SK-N-SH (cell line): ENCODE measurements at regions not wholly inside any gene's neighbourhood (a gene's known extent, or its start where the extent isn't known, plus 50 kb on each side); places are given as distances from the start of the nearest gene placed in this dataset.
"Not testable (repeated sequence)": the region's sequence is repeated elsewhere in the genome, so short reads cannot be mapped to it uniquely, and the experiment has no call there.

Source experiments
- CTCF ChIA-PET: fragments of 300-600, 350-600 bp; formaldehyde crosslinking; extraction: SDS; loops from one replicate; lab custom pipeline; 2021; lab: Yijun Ruan, JAX
- POLR2A ChIA-PET: fragments of 350-600 bp; sonication (Branson Sonifier 250); formaldehyde crosslinking; extraction: SDS; loops from one replicate; lab custom pipeline; 2020; ENCODE audit warnings: antibody characterized with exemption, inconsistent platforms; lab: Yijun Ruan, JAX
- DNase-seq: peaks from one replicate; pipeline ENCODE4 v3.0.0; 2012
- H2AFZ ChIP-seq: fragments of 200-600 bp; sonication (generic); 2 replicates; pipeline ENCODE4 v1.8.1; 2016; ENCODE audit warnings: antibody characterized with exemption, mild to moderate bottlenecking, low read depth
- H3F3A ChIP-seq: fragments of 200-600 bp; sonication (generic); replicated peaks from 2 replicates; pipeline ENCODE3; 2016; ENCODE audit warnings: antibody characterized with exemption, mild to moderate bottlenecking; ENCODE audit not compliant: insufficient read depth
- H3K27ac ChIP-seq, 2 experiments: fragments of 200-500 bp in 1 of 2; fragments of 200-600 bp in 1 of 2; sonication (Bioruptor generic) in 1 of 2; sonication (generic), shearing (Covaris generic) in 1 of 2; 2 replicates each; pipeline versions ENCODE4 v1.5.1 to v1.6.1; 2014 to 2016; ENCODE audit warnings: low read depth in 2 of 2, inconsistent platforms in 1 of 2, low read length in 1 of 2, mild to moderate bottlenecking in 1 of 2, mixed read lengths in 1 of 2
- H3K27me3 ChIP-seq: fragments of 200-600 bp; sonication (generic), shearing (Covaris generic); 2 replicates; pipeline ENCODE4 v1.6.1; 2016; ENCODE audit warnings: mixed run types; ENCODE audit not compliant: insufficient read depth
- H3K36me3 ChIP-seq, 2 experiments: fragments of 200-500 bp in 1 of 2; fragments of 200-600 bp in 1 of 2; sonication (Bioruptor generic) in 1 of 2; sonication (generic) in 1 of 2; replicated peaks in 1 of 2; 2 replicates each; pipeline versions ENCODE3 to v1.5.1; 2014 to 2016; ENCODE audit warnings: low read length in 1 of 2, mild to moderate bottlenecking in 1 of 2; ENCODE audit not compliant: insufficient read depth in 2 of 2, control insufficient read depth in 1 of 2
- H3K4me1 ChIP-seq, 2 experiments: fragments of 200-500 bp in 1 of 2; fragments of 200-600 bp in 1 of 2; sonication (Bioruptor generic) in 1 of 2; sonication (generic), shearing (Covaris generic) in 1 of 2; 2 replicates each; pipeline versions ENCODE4 v1.5.1 to v1.6.1; 2014 to 2016; ENCODE audit warnings: low read depth in 1 of 2, low read length in 1 of 2, mixed run types in 1 of 2; ENCODE audit not compliant: insufficient read depth in 2 of 2, control insufficient read depth in 1 of 2
- H3K4me2 ChIP-seq: fragments of 200-600 bp; sonication (generic), shearing (Covaris generic); 2 replicates; pipeline ENCODE4 v1.6.1; 2017; ENCODE audit warnings: mixed run types
- H3K4me3 ChIP-seq, 2 experiments: fragments of 200-500 bp in 1 of 2; fragments of 200-600 bp in 1 of 2; sonication (Bioruptor generic) in 1 of 2; sonication (generic), shearing (Covaris generic) in 1 of 2; 2 replicates each; pipeline versions ENCODE4 v1.5.1 to v1.8.1; 2014 to 2016; ENCODE audit warnings: low read depth in 2 of 2, inconsistent platforms in 1 of 2, low read length in 1 of 2, mild to moderate bottlenecking in 1 of 2, mixed read lengths in 1 of 2, moderate library complexity in 1 of 2
- H3K79me2 ChIP-seq: fragments of 200-600 bp; sonication (generic); 2 replicates; pipeline ENCODE4 v1.8.1; 2017; ENCODE audit warnings: mild to moderate bottlenecking; ENCODE audit not compliant: insufficient read depth
- H3K9ac ChIP-seq: fragments of 200-600 bp; sonication (generic); 2 replicates; pipeline ENCODE4 v1.6.1; 2017; ENCODE audit warnings: mixed run types
- H3K9me2 ChIP-seq: fragments of 200-600 bp; sonication (generic); 2 replicates; pipeline ENCODE4 v1.6.1; 2017; ENCODE audit warnings: mixed run types
- H3K9me3 ChIP-seq: fragments of 200-600 bp; sonication (generic); 2 replicates; pipeline ENCODE4 v1.6.1; 2017; ENCODE audit warnings: mixed run types, mild to moderate bottlenecking, moderate library complexity
- H4K20me1 ChIP-seq: fragments of 200-600 bp; sonication (generic); 2 replicates; pipeline ENCODE4 v1.6.1; 2017; ENCODE audit warnings: mild to moderate bottlenecking, mixed run types; ENCODE audit not compliant: insufficient read depth
- EP300 ChIP-seq, 2 experiments: IDR thresholded peaks; 2 replicates each; pipeline versions ENCODE4 v1.4.0 to v1.6.1; 2012; ENCODE audit warnings: borderline replicate concordance in 1 of 2, low read depth in 1 of 2, low read length in 1 of 2
- FOSL2 ChIP-seq: IDR thresholded peaks from 2 replicates; pipeline ENCODE4 v1.4.0; 2012; ENCODE audit warnings: low read depth, mild to moderate bottlenecking, moderate library complexity, borderline replicate concordance
- FOXJ3 ChIP-seq: sonication (generic); formaldehyde crosslinking; IDR thresholded peaks from 2 replicates; pipeline ENCODE4 v1.5.1; 2020; ENCODE audit warnings: mild to moderate bottlenecking, missing genetic modification reagents
- FOXM1 ChIP-seq: IDR thresholded peaks from 2 replicates; pipeline ENCODE4 v1.4.0; 2012; ENCODE audit warnings: low read depth, mild to moderate bottlenecking
- GABPA ChIP-seq: IDR thresholded peaks from 2 replicates; pipeline ENCODE4 v1.4.0; 2012; ENCODE audit warnings: low read depth, mild to moderate bottlenecking
- GATA2 ChIP-seq: sonication (generic); formaldehyde crosslinking; IDR thresholded peaks from 2 replicates; pipeline ENCODE4 v1.5.0; 2020; ENCODE audit warnings: mild to moderate bottlenecking, missing genetic modification reagents
- NFIC ChIP-seq: IDR thresholded peaks from 2 replicates; pipeline ENCODE4 v1.4.0; 2012; ENCODE audit warnings: borderline replicate concordance
- RCOR1 ChIP-seq: fragments of 150-350 bp; IDR thresholded peaks from 2 replicates; pipeline ENCODE4 v1.6.1; 2017; ENCODE audit warnings: antibody characterized with exemption, low read length
- RXRA ChIP-seq: IDR thresholded peaks from 2 replicates; pipeline ENCODE4 v1.4.0; 2012; ENCODE audit warnings: low read depth, mild to moderate bottlenecking, borderline replicate concordance
- SMC3 ChIP-seq: IDR thresholded peaks from 2 replicates; pipeline ENCODE4 v1.6.1; 2012; ENCODE audit warnings: low read depth, low read length, improper control_type of control experiment
- TCF12 ChIP-seq: IDR thresholded peaks from 2 replicates; pipeline ENCODE4 v1.4.0; 2012
- WGBS: methylation state at CpG from one replicate; pipeline ENCODE4 v1.1.6; 2017; ENCODE audit warnings: low lambda C conversion rate; 5-methylcytosine and 5-hydroxymethylcytosine counted together
- TF ChIP-seq, protein P1 (sequence below): fragments of 150-350 bp; IDR thresholded peaks from 2 replicates; pipeline ENCODE4 v1.6.1; 2016; ENCODE audit warnings: mild to moderate bottlenecking, low read depth, low read length
- TF ChIP-seq, protein P2 (sequence below): fragments of 150-350 bp; IDR thresholded peaks from 2 replicates; pipeline ENCODE4 v1.6.1; 2017; ENCODE audit warnings: antibody characterized with exemption, low read length, low read depth, borderline replicate concordance
- TF ChIP-seq, protein P3 (sequence below): IDR thresholded peaks from 2 replicates; pipeline ENCODE4 v1.4.0; 2012; ENCODE audit warnings: low read depth, borderline replicate concordance

DNA sequence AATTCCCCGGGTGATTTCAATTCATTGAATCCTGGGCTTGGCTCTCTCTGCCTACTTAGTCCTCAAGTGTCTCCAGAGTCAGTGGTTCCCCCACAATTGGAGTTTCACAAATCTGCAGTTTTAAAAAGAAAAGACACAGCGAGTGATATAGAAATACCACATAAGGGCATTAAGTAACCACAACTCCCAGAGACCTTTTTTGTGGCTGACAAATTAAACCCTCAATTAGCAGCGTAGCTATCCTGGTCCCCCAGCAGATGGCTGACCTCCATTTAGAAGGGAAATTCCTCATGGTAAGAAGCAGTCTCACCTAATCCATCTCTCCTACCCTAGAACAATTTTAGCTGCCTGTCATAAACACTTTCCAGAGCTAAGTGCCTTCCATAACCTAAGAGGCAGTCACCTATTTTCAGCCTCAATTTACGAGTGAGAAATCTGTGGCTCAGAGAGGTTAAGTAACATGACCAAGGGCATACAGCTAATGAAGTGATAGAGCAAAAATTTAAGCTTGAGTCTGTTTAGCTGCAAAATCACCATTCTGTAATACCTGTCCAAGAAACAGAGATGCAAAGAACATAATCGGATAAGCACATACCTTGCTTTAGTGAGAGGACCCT lies 56.0 kb upstream of the NBPF3 start:
- Histone ChIP-seq H3K79me2 (no peaks in the 10 kb centered on the region), H2AFZ (no peak overlapping the region), H3K27ac (no peak overlapping the region), H4K20me1 (no peaks in the 10 kb centered on the region), H3K36me3 (no peaks in the 10 kb centered on the region), H3F3A (no peaks in the 10 kb centered on the region), H3K4me1 (peaks cover 0 to 2% of the 10 kb centered on the region in 2 experiments; a peak in 1 of 4 replicates), H3K4me3 (no peak overlapping the region), H3K4me2 (no peak overlapping the region), H3K9me2 (no peaks in the 10 kb centered on the region), H3K27me3 (no peaks in the 10 kb centered on the region), H3K9me3 (no peaks in the 10 kb centered on the region), H3K9ac (no peak overlapping the region)
- POLR2A ChIA-PET, result no interaction called here
- 73% methylated on average over 5 of the region's 5 CpGs for WGBS
- DNase-seq, result no peak
- TF ChIP-seq, protein P1, sequence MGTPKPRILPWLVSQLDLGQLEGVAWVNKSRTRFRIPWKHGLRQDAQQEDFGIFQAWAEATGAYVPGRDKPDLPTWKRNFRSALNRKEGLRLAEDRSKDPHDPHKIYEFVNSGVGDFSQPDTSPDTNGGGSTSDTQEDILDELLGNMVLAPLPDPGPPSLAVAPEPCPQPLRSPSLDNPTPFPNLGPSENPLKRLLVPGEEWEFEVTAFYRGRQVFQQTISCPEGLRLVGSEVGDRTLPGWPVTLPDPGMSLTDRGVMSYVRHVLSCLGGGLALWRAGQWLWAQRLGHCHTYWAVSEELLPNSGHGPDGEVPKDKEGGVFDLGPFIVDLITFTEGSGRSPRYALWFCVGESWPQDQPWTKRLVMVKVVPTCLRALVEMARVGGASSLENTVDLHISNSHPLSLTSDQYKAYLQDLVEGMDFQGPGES, result no peak
- TF ChIP-seq SMC3 (no peak), FOSL2 (no peak), GABPA (no peak), EP300 (IDR thresholded peaks at IDR 0.05; ENCODE audit: borderline replicate concordance in 1 of 2, low read depth in 1 of 2, low read length in 1 of 2) (no peak), RXRA (no peak)
- TF ChIP-seq, protein P2, sequence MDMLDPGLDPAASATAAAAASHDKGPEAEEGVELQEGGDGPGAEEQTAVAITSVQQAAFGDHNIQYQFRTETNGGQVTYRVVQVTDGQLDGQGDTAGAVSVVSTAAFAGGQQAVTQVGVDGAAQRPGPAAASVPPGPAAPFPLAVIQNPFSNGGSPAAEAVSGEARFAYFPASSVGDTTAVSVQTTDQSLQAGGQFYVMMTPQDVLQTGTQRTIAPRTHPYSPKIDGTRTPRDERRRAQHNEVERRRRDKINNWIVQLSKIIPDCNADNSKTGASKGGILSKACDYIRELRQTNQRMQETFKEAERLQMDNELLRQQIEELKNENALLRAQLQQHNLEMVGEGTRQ, result no peak
- CTCF ChIA-PET, result interaction anchor here (1.1 to 3.3 kb wide), 3 partner anchors 15 to 276 kb away, joined by 3 to 17 read pairs (median 5); partner anchors contain the start of gene ALPL

DNA sequence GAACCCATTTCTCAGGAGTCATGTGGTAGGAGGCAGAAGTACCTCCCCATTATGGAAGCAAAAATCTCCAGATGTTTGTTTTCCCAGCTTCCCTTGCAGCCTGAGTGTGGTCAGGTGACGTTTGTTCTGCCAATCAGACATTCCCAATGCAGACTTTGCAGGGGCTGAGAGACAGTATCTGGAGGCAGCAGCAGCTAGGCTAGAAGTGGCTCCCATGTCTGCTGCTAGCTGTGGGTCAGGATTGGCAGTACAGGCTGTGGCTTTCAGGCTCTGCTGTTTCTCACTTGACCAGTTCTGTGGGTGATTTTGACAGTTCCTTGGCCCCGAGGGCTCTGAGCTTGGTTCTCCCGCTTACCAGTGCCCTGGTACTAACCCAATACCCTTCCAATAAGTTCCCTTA lies 58.6 kb upstream of the NBPF3 start:
- Histone ChIP-seq H3K9ac (no peak overlapping the region), H3K27me3 (no peaks in the 10 kb centered on the region), H3K9me3 (no peaks in the 10 kb centered on the region), H3F3A (no peaks in the 10 kb centered on the region), H3K9me2 (no peaks in the 10 kb centered on the region), H3K36me3 (no peaks in the 10 kb centered on the region), H3K79me2 (no peaks in the 10 kb centered on the region), H3K4me2 (no peak overlapping the region), H3K4me1 (peaks cover 0 to 2% of the 10 kb centered on the region in 2 experiments; a peak in 1 of 4 replicates), H2AFZ (no peak overlapping the region), H3K27ac (no peak overlapping the region), H4K20me1 (no peaks in the 10 kb centered on the region), H3K4me3 (no peak overlapping the region)
- ChIA-PET POLR2A (no interaction called here), CTCF (interaction anchor here (0.9 to 1.6 kb wide), 3 partner anchors 11 to 164 kb away, joined by 4 to 12 read pairs (median 8); no protein-coding TSS in a partner anchor)
- 31% methylated on average over 3 of the region's 3 CpGs for WGBS
- no peak for TF ChIP-seq GATA2 (CRISPR knock-in tag)
- no peak for TF ChIP-seq FOXM1
- no peak for TF ChIP-seq GABPA
- no peak for TF ChIP-seq NFIC
- TF ChIP-seq EP300 (IDR thresholded peaks at IDR 0.05; ENCODE audit: borderline replicate concordance in 1 of 2, low read depth in 1 of 2, low read length in 1 of 2), result no peak
- TF ChIP-seq RXRA, result no peak
- no peak for TF ChIP-seq TCF12
- TF ChIP-seq, protein P3, sequence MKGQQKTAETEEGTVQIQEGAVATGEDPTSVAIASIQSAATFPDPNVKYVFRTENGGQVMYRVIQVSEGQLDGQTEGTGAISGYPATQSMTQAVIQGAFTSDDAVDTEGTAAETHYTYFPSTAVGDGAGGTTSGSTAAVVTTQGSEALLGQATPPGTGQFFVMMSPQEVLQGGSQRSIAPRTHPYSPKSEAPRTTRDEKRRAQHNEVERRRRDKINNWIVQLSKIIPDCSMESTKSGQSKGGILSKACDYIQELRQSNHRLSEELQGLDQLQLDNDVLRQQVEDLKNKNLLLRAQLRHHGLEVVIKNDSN, result no peak
- no peak for TF ChIP-seq FOXJ3 (CRISPR knock-in tag)
- no peak for TF ChIP-seq RCOR1
- no peak for TF ChIP-seq SMC3
- DNase-seq, result no peak

DNA sequence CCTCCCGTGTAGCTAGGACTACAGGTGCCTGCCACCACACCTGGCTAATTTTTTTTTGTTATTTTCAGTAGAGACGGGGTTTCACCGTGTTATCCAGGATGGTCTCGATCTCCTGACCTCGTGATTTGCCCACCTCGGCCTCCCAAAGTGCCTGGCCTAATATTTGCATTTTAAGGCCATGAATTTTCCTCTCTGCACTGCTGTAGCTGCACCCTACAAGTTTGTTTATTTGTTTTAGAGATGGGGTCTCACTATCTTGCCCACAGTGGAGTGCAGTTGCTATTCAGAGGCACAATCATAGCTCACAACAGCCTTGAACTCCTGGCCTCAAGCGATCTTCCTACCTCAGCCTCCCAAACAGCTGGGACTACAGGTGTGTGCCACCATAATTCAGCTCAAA lies 59.8 kb upstream of the NBPF3 start:
- H3K9me2 ChIP-seq, H3K79me2 ChIP-seq, H3K9ac ChIP-seq, H4K20me1 ChIP-seq, H3K4me3 ChIP-seq, H3K4me1 ChIP-seq, DNase-seq, H3K4me2 ChIP-seq, H3K27me3 ChIP-seq, H2AFZ ChIP-seq, H3K27ac ChIP-seq, H3K36me3 ChIP-seq, POLR2A ChIA-PET, H3F3A ChIP-seq, H3K9me3 ChIP-seq: not testable (repeated sequence)
- 32% methylated on average over 7 of the region's 7 CpGs for WGBS
- CTCF ChIA-PET, result interaction anchor here (0.9 to 3.8 kb wide), 3 partner anchors 10 to 279 kb away, joined by 3 to 20 read pairs (median 4); no protein-coding TSS in a partner anchor
